Effector memory CD8-positive, alpha-beta T cell (primary cell): ENCODE measurements at regions not wholly inside any gene's neighbourhood (a gene's known extent, or its start where the extent isn't known, plus 50 kb on each side); places are given as distances from the start of the nearest gene placed in this dataset.
"Not testable (repeated sequence)": the region's sequence is repeated elsewhere in the genome, so short reads cannot be mapped to it uniquely, and the experiment has no call there.

Source experiments
- ATAC-seq: fragments of 150-1000 bp; cut with Tn5 transposase; replicated peaks from 2 replicates; pipeline ENCODE4 v1.10.0; 2021; ENCODE audit warnings: mild to moderate bottlenecking, moderate library complexity
- DNase-seq, 3 experiments: peaks; one replicate each; pipeline ENCODE4 v3.0.0; 2021
- H3K27ac Mint-ChIP-seq, 2 donors: one replicate each; pipeline ENCODE4 v1.8.0; 2022; ENCODE audit warnings: mild to moderate bottlenecking in 2 of 2, mixed read lengths in 2 of 2, moderate library complexity in 2 of 2
- H3K27me3 Mint-ChIP-seq, 2 donors: one replicate each; pipeline ENCODE4 v1.8.0; 2022; ENCODE audit warnings: mixed read lengths in 2 of 2
- H3K36me3 Mint-ChIP-seq: one replicate; pipeline ENCODE4 v1.8.0; 2022; ENCODE audit warnings: mild to moderate bottlenecking, moderate library complexity, mixed read lengths; ENCODE audit not compliant: insufficient read depth
- H3K4me1 Mint-ChIP-seq, 2 donors: one replicate each; pipeline ENCODE4 v1.8.0; 2022; ENCODE audit warnings: low read depth in 2 of 2, mixed read lengths in 2 of 2
- H3K4me3 Mint-ChIP-seq, 2 donors: one replicate each; pipeline ENCODE4 v1.8.0; 2022; ENCODE audit warnings: mild to moderate bottlenecking in 2 of 2, mixed read lengths in 2 of 2, moderate library complexity in 2 of 2
- H3K9me3 Mint-ChIP-seq, 2 donors: one replicate each; pipeline ENCODE4 v1.8.0; 2022; ENCODE audit warnings: mixed read lengths in 2 of 2

DNA sequence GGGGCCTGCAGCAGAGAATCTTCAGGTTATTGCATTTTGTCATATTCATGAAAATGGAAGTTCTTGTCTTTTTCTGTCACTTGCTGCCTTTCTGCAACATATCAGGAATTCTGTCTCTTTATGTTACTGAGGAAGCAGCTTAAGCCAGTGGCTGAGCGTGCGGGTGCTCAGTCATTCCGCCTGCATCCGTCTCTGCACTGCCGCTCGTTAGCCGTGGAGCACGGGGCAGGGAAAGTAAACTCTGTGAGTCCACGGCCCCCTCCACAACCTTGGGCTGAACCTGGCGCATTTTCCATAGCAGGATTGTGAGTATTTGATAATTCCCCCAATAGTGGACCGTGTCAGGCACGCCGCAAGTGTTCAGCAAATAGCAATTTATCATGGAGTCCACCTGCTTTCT, 1007.7 kb downstream of the BRD1 start:
- DNase-seq, result no peak
- H3K36me3 Mint-ChIP-seq, result peaks cover 2% of the 10 kb centered on the region
- H3K27ac Mint-ChIP-seq, result no peak overlapping the region

DNA sequence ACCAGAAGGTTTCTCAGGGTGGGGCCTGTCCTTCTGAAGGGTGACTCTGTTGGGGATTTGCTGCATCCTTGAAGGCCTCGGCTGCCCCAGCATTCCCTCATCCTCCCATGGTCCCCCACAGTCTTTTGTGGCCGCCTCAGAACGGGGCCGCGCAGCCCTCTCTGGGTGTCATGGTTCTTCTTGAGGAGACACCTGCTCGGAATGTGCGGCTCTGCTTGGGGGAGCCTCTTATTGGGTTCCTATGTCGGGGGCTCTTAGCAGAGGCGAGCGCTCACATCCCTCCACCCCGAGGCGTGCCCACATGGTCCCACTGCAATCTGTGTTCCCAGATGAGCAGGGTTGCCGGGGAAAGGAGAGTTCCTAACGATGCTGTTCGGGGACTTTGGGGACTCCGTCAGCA, 1008.4 kb downstream of the BRD1 start:
- peaks cover 14 to 26% of the 10 kb centered on the region in 2 donors for H3K27me3 Mint-ChIP-seq
- H3K36me3 Mint-ChIP-seq, result peaks cover 2% of the 10 kb centered on the region
- no peak overlapping the region for H3K4me3 Mint-ChIP-seq
- no peaks in the 10 kb centered on the region for H3K4me1 Mint-ChIP-seq
- DNase-seq (no peak), ATAC-seq (no peak)
- no peaks in the 10 kb centered on the region for H3K9me3 Mint-ChIP-seq
- H3K27ac Mint-ChIP-seq, result no peak overlapping the region

More for the DNA sequence above, 1007.7 kb downstream of the BRD1 start:
- Mint-ChIP-seq H3K9me3 (no peaks in the 10 kb centered on the region), H3K4me1 (no peaks in the 10 kb centered on the region), H3K27me3 (peaks cover 20 to 33% of the 10 kb centered on the region in 2 donors), H3K4me3 (no peak overlapping the region)
- no peak for ATAC-seq

DNA sequence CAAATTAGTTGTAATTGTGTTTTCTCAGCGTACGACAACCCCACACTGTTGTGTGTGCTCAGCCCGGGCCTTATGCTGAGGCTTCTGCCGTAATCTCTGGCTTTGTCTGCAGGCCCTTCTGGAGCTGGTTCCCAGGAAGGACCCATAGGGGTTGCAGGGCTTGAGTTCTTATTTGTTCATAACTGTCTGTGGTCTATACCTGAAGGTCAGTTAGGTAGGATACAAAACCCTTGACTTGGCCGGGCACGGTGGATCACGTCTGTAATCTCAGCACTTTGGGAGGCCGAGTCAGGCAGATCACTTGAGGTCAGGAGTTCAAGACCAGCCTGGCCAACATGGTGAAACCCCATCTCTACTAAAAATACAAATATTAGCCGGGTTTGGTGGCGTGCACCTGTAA, 1010.2 kb downstream of the BRD1 start:
- H3K4me3 Mint-ChIP-seq, H3K9me3 Mint-ChIP-seq, H3K36me3 Mint-ChIP-seq, H3K4me1 Mint-ChIP-seq, H3K27ac Mint-ChIP-seq, ATAC-seq, DNase-seq: not testable (repeated sequence)
- peaks cover 5 to 12% of the 10 kb centered on the region in 2 donors for H3K27me3 Mint-ChIP-seq

DNA sequence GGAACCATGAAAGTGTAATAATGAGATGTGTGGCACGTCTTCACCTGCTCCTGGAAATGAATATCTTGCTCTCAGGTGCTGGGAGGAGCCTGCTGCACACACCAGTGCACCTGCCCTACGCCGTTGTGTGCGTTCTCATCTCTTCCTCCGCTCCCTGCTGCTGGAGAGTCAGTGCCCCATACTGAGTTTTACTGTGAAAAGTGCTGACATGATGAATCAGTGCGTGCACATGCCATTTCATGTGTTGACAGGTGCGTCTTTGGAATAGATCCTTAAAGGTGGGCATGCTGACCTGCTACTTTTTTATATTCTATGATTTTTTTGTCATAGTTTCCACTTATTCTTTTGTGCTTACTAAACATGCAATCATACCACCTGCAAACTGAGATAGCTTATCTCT, 1015.8 kb downstream of the BRD1 start:
- Mint-ChIP-seq H3K4me3 (no peak overlapping the region), H3K36me3 (no peaks in the 10 kb centered on the region), H3K27me3 (peaks cover 16 to 25% of the 10 kb centered on the region in 2 donors), H3K4me1 (no peaks in the 10 kb centered on the region), H3K9me3 (no peaks in the 10 kb centered on the region), H3K27ac (no peak overlapping the region)
- ATAC-seq (no peak), DNase-seq (no peak)

DNA sequence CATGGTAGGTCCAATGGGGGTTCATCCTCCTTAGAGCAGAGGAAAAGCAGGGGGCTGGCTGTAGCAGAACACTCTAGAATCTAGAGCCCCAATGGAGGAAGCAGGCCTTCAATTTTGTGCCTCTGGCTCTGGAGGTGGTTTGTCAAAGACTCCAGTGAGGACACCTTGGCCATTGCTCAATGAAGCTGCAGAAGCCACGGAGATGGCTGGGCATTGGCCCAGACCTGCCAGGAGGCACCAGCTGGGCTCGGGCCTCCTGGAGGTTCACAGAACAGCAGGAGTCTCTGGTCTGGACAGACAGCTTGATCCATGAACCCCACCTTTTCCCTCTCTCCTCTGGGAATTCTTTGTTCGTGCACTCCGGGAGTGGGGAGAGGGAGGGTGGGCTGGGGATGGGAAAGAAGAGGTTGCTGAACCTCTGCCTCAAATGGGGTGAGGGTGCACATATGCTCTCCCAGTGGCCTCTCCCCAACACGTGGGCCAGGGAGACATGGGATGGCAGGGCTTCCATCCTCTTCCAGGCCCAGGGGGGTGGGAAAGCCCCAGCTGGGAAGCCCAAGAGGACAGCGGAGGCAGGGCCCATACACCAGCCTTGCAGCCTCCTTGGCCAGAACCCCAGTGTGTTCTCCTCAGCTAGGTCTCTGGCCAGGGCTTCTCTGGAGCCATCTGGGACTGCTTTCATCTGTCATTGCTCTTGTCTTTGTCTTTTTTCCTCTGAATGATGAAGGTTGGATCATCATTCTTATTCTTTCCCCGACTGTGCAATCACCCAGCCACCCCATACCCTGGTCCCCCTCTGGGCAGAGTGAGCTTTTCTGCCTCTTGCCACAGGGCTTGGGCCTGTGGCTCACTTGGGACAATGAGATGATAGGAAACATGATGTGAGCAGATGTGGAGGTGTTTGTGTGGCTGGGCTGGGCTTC, 1019.4 kb downstream of the BRD1 start:
- Mint-ChIP-seq H3K27me3 (peaks cover 16 to 23% of the 10 kb centered on the region in 2 donors), H3K4me1 (no peaks in the 10 kb centered on the region), H3K4me3 (no peak overlapping the region), H3K36me3 (no peaks in the 10 kb centered on the region), H3K9me3 (no peaks in the 10 kb centered on the region), H3K27ac (no peak overlapping the region)
- ATAC-seq (no peak), DNase-seq (no peak)

DNA sequence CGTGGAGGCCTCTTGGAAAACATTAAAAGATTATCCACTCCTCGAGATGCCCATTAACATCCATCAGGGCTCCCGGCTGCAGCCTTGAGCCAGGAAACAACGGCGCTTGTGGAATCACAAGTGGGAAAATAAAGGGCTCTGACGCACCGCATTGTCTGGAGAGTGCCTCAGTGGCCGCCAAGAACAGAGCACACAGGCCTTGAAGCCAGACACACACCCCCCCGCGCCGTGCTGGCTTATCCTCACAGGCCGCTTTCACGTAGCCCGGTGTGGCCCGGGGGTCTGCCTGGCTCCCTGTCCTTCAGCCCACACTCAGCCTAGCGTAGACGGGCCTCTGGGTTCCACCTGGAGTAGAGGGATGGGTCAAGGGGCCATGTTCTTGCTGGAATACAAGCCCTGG, 1020.5 kb downstream of the BRD1 start:
- H3K4me1 Mint-ChIP-seq, result no peaks in the 10 kb centered on the region
- H3K4me3 Mint-ChIP-seq, result no peak overlapping the region
- H3K36me3 Mint-ChIP-seq, result no peaks in the 10 kb centered on the region
- ATAC-seq (no peak), DNase-seq (no peak)
- H3K9me3 Mint-ChIP-seq, result no peaks in the 10 kb centered on the region
- peaks cover 16 to 22% of the 10 kb centered on the region in 2 donors for H3K27me3 Mint-ChIP-seq
- H3K27ac Mint-ChIP-seq, result no peak overlapping the region

DNA sequence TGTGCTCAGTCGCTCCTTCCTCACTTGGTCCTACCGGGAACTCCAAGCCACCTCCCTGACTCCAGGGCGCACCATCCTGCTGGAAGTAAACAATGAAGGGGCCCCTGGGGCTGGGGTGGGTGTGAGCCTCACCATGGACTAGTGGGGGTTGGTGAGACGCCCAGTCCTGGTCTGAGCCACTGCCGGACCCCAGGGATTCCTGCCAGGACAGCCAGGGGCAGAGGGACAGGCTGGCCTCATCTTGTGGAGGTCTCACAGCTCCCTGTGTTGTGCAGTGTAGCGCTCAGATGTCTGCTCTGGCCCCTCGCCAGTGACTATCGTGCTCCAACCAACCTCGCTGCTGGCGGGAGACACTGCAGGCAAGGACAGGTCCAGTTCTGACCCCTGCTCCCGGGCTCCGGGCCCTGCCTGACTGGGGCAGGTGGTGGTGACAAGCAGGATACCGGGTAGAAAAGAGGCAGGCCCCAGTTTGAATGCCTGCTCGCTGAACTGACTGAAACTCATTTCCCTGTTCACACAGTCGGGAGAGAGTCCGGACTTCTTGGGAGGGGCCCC, 1021.4 kb downstream of the BRD1 start:
- no peak overlapping the region for H3K27ac Mint-ChIP-seq
- ATAC-seq (no peak), DNase-seq (no peak)
- no peaks in the 10 kb centered on the region for H3K36me3 Mint-ChIP-seq
- no peaks in the 10 kb centered on the region for H3K4me1 Mint-ChIP-seq
- H3K9me3 Mint-ChIP-seq, result no peaks in the 10 kb centered on the region
- no peak overlapping the region for H3K4me3 Mint-ChIP-seq
- peaks cover 7 to 14% of the 10 kb centered on the region in 2 donors for H3K27me3 Mint-ChIP-seq

DNA sequence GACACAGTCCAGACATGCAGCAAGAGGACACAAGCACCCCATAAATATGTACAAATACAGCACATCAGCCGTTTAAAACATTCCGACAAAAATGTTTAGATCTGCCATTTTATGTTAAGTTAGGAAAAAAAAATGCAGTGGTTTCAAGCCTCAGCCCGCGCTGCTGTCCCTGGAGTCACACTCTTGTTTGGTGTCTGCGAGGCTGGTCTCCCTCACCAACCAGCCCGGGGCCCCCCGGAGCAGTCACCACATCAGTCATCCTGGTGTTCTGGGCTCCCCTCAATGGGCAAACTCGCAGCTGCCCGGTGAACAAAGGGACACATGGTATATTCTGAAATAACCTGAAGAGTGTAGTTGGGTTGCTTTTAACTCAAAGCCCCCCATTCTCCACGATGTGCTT, 1022.2 kb downstream of the BRD1 start:
- no peak for ATAC-seq
- H3K4me3 Mint-ChIP-seq, result no peak overlapping the region
- no peak for DNase-seq
- no peaks in the 10 kb centered on the region for H3K9me3 Mint-ChIP-seq
- no peak overlapping the region for H3K27ac Mint-ChIP-seq
- no peaks in the 10 kb centered on the region for H3K4me1 Mint-ChIP-seq
- peaks cover 6 to 14% of the 10 kb centered on the region in 2 donors for H3K27me3 Mint-ChIP-seq
- no peaks in the 10 kb centered on the region for H3K36me3 Mint-ChIP-seq

DNA sequence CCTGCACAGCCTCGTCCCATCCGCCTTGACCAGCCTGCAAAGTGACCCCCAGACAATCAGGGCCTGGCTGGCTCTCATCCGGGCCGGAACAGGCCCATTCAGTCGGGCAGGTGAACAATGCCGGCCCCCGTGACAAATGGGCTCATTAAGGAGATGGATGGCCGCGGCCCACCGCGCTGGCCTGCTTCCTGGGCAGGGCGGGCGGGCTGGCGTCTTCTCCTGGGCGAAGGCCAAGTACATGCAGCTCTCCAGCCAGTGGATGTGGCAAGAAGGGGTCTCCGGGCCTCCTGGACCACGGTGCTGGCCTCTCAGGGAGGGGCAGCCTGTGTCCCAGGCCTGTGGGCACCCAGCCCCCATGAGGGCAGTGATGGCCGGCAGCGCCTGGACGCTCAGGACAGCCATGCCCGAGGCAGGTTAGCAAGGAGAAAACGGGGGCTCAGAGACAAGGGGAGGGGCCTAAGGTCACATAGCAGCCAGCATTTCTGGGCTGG, 1022.8 kb downstream of the BRD1 start:
- Mint-ChIP-seq H3K4me1 (no peaks in the 10 kb centered on the region), H3K4me3 (no peak overlapping the region), H3K27ac (no peak overlapping the region), H3K9me3 (no peaks in the 10 kb centered on the region), H3K36me3 (no peaks in the 10 kb centered on the region), H3K27me3 (peaks cover 3 to 14% of the 10 kb centered on the region in 2 donors)
- DNase-seq (no peak), ATAC-seq (no peak)

DNA sequence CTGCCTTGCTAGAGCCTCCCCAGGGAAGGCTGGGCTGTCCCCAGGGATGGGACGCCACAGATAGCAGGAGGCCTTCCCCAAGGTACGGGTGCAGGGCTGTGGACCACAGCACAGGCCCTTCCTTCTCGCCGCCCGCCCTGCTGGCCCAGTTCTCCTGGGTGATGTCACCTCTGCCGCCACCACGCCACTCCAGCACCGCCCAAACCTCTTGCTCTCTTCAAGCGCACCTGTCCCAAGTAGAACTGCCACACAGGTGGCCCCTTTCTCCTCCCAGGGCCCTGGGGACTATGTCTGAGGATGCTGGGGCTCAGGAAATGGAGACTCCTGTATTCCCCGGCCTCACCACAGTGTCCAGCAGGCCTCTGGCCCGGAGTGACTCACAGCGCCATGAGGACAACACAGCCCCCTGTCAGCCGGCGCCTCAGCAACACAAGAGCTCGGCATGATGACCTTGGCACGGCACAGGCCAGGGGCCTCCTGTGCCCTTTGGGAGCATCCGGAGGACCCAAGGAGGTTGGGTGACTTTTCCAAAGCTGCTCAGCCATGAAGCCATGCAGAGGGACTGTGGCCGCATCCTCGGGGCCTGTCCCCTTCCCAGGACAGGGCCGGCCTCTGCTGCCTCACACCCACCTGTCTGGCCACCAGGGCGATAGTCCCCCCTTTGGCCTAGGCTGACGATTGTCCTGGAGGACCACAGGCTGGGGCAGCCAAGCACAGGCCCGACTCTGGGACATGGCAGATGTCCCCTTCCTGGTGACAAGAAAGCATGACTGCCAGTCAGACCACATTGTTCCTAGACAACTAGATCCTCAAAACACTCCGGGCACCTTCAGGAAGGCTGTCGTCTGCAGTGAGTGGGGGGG, 1023.5 kb downstream of the BRD1 start:
- Mint-ChIP-seq H3K27me3 (peaks cover 0 to 14% of the 10 kb centered on the region in 2 donors), H3K36me3 (no peaks in the 10 kb centered on the region), H3K27ac (no peak overlapping the region), H3K4me3 (no peak overlapping the region), H3K9me3 (no peaks in the 10 kb centered on the region), H3K4me1 (no peaks in the 10 kb centered on the region)
- ATAC-seq (no peak), DNase-seq (no peak)

DNA sequence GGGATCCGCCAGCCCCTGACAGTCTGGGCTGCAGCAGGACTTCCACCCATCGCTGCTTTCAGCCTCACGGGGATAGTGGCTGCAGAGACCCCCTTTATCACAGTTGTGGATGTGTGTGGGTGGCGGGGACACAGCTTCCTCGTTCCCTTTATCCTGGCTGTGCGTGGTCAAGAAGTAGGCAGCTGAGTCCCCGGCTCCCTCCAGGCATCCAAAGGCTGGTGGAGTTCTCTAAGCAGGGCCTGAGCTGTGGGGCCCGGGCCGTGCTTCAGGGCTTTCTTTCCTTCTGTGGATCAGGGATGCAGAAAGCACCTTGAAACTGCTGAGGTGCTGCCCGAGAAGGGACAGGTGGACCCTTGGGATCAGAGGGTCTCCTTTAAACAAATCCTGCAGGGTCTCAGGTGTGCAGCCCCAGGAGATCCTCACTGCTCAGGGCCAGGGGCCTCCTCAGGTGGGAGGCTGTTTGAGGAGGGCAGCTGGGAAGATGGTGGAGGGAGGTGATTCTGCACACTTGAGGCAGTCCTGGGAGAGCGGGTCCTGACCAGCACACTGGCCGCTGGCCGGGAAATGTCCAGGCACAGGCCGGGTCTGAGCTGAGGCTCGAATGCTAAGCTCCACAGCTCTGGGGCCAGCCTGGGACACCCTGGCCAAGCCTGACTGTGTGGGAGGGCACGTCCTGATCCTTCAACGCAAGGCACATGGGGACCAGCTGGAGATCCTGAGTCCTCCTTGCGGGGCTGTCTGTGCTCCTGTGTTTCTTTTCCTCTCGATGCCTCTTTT, 1024.3 kb downstream of the BRD1 start:
- DNase-seq, result no peak

DNA sequence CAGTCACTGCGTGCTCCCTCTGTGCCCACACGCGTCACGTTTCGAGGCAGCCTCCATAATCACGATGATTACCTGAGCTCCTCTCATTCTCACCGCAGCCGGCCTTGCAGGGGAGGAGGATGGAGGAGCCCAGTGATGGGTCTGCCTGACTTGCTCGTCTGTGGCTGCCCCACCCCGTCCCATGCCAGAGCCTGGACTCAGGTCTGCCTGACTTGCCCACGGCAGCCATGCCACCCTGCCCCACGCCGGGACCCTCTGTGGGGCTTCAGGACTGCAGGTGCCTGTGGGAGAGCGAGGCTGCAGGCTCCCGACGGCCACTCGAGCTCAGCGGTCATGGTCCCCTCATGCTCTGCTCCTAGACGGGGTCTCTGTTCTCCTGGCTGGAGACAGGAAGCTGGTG, 1025.1 kb downstream of the BRD1 start:
- no peaks in the 10 kb centered on the region for H3K4me1 Mint-ChIP-seq
- no peak overlapping the region for H3K27ac Mint-ChIP-seq
- H3K27me3 Mint-ChIP-seq, result peaks cover 0 to 9% of the 10 kb centered on the region in 2 donors
- no peaks in the 10 kb centered on the region for H3K9me3 Mint-ChIP-seq
- DNase-seq, result no peak
- ATAC-seq, result no peak
- no peak overlapping the region for H3K4me3 Mint-ChIP-seq
- no peaks in the 10 kb centered on the region for H3K36me3 Mint-ChIP-seq

More for the DNA sequence above, 1024.3 kb downstream of the BRD1 start:
- H3K4me1 Mint-ChIP-seq, result no peaks in the 10 kb centered on the region
- no peak for ATAC-seq
- no peaks in the 10 kb centered on the region for H3K9me3 Mint-ChIP-seq
- H3K4me3 Mint-ChIP-seq, result no peak overlapping the region
- no peak overlapping the region for H3K27ac Mint-ChIP-seq
- H3K27me3 Mint-ChIP-seq, result peaks cover 0 to 14% of the 10 kb centered on the region in 2 donors
- H3K36me3 Mint-ChIP-seq, result no peaks in the 10 kb centered on the region
